SKM-1 treated with dmso at 0.1 percent for 144 hours (cell line): ENCODE measurements at regions not wholly inside any gene's neighbourhood (a gene's known extent, or its start where the extent isn't known, plus 50 kb on each side); places are given as distances from the start of the nearest gene placed in this dataset.

Source experiments
- DNase-seq: peaks from one replicate; lab custom pipeline; 2025; ENCODE audit not compliant: unreplicated experiment; lab: John Stamatoyannopoulos, UW

- no peak for DNase-seq
Observed at GRCh38 chr1:5548266-5548665, 444.0 kb downstream of the NPHP4 start.

- no peak for DNase-seq
Observed at GRCh38 chr1:5543235-5543634, 449.0 kb downstream of the NPHP4 start.

- no peak for DNase-seq
Observed at GRCh38 chr1:5532811-5533210, 459.4 kb downstream of the NPHP4 start.

GRCh38 chr1:5526822-5527551 is 465.2 kb downstream of the NPHP4 start:
- DNase-seq: no peak

GRCh38 chr1:5526385-5526750 is 465.9 kb downstream of the NPHP4 start:
- DNase-seq: no peak

GRCh38 chr1:5525597-5526384 is 466.4 kb downstream of the NPHP4 start:
- no peak for DNase-seq

- DNase-seq: no peak
Observed at GRCh38 chr1:5522531-5523145, 469.6 kb downstream of the NPHP4 start.

GRCh38 chr1:5519366-5520135 is 472.7 kb downstream of the NPHP4 start:
- no peak for DNase-seq

GRCh38 chr1:5516756-5517155 is 475.5 kb downstream of the NPHP4 start:
- no peak for DNase-seq

GRCh38 chr1:5515501-5515900 is 476.7 kb downstream of the NPHP4 start:
- DNase-seq: no peak

- peak; percentile 15 for DNase-seq
Observed at GRCh38 chr1:5514527-5515183, 477.6 kb downstream of the NPHP4 start.

- DNase-seq: no peak
Observed at GRCh38 chr1:5513846-5514526, 478.2 kb downstream of the NPHP4 start.

- no peak for DNase-seq
Observed at GRCh38 chr1:5513179-5513578, 479.0 kb downstream of the NPHP4 start.

GRCh38 chr1:5511381-5512097 is 480.7 kb downstream of the NPHP4 start:
- no peak for DNase-seq

- DNase-seq: peak; percentile 51
Observed at GRCh38 chr1:5509664-5510452, 482.4 kb downstream of the NPHP4 start.

GRCh38 chr1:5508669-5509330 is 483.4 kb downstream of the NPHP4 start:
- DNase-seq: no peak

GRCh38 chr1:5507340-5507739 is 484.9 kb downstream of the NPHP4 start:
- no peak for DNase-seq

- DNase-seq: no peak
Observed at GRCh38 chr1:5506634-5507033, 485.6 kb downstream of the NPHP4 start.
